H1 (cell line): ENCODE measurements at regions not wholly inside any gene's neighbourhood (a gene's known extent, or its start where the extent isn't known, plus 50 kb on each side); places are given as distances from the start of the nearest gene placed in this dataset.

Experiments
- TF ChIP-seq, protein P1 (sequence below), 3 experiments: IDR thresholded peaks; 1 replicate in 2 of 3; 2 replicates in 1 of 3; pipeline versions ENCODE4 v1.5.1 to v1.6.1; 2011; ENCODE audit warnings: low read length in 3 of 3, mild to moderate bottlenecking in 3 of 3, inconsistent platforms in 2 of 3, low read depth in 1 of 3, moderate library complexity in 1 of 3; ENCODE audit not compliant: insufficient read depth in 1 of 3; ENCODE audit errors: control extremely low read depth in 1 of 3

DNA sequence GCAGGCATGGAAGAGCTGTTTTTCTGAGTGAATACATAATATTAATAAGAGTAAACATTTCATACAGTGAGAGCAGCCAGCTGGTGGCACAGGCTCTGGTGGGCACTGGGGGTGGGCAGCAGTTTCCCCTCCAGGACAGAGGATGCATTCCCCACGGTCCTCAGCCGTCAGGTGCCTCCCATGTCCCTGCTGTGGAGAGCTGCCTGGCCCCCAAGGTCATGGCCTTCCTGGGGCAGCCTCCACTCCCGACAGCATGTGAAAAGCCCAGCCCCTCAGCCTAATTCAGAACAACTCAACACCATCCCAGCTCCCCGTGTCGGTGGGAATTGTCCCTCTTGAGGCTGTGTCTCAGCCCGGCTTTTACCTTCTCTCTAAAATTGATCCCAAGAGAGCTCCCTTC is 147.4 kb downstream of the GALR1 start (continued):
- TF ChIP-seq, protein P1, sequence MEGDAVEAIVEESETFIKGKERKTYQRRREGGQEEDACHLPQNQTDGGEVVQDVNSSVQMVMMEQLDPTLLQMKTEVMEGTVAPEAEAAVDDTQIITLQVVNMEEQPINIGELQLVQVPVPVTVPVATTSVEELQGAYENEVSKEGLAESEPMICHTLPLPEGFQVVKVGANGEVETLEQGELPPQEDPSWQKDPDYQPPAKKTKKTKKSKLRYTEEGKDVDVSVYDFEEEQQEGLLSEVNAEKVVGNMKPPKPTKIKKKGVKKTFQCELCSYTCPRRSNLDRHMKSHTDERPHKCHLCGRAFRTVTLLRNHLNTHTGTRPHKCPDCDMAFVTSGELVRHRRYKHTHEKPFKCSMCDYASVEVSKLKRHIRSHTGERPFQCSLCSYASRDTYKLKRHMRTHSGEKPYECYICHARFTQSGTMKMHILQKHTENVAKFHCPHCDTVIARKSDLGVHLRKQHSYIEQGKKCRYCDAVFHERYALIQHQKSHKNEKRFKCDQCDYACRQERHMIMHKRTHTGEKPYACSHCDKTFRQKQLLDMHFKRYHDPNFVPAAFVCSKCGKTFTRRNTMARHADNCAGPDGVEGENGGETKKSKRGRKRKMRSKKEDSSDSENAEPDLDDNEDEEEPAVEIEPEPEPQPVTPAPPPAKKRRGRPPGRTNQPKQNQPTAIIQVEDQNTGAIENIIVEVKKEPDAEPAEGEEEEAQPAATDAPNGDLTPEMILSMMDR (IDR thresholded peaks at IDR 0.05; ENCODE audit: control extremely low read depth in 1 of 3, insufficient read depth in 1 of 3, low read depth in 1 of 3, low read length in 3 of 3) = no peak
